Activated CD8-positive, alpha-beta T cell treated with anti-CD3 and anti-CD28 coated beads, Interleukin-2, amount 10 ng/mL, durations not matched to agents 7 days and 5 days (primary cell): ENCODE measurements at regions not wholly inside any gene's neighbourhood (a gene's known extent, or its start where the extent isn't known, plus 50 kb on each side); places are given as distances from the start of the nearest gene placed in this dataset.
"Not testable (repeated sequence)": the region's sequence is repeated elsewhere in the genome, so short reads cannot be mapped to it uniquely, and the experiment has no call there.

Experiments used
- ATAC-seq: fragments of 150-1000 bp; cut with Tn5 transposase; one replicate; pipeline ENCODE4 v1.10.0; 2021; ENCODE audit warnings: moderate library complexity
- CTCF ChIA-PET: fragments of 350-600 bp; sonication (Branson Sonifier 250); formaldehyde crosslinking; loops from one replicate; lab custom pipeline; 2021; ENCODE audit warnings: antibody characterized with exemption; lab: Charles Lee
- POLR2A ChIA-PET: fragments of 350-600 bp; sonication (Branson Sonifier 250); formaldehyde crosslinking; loops from one replicate; lab custom pipeline; 2021; ENCODE audit warnings: antibody characterized with exemption; lab: Charles Lee
- DNase-seq: peaks from one replicate; pipeline ENCODE4 v3.0.0-alpha.2; 2020
- H3K27ac Mint-ChIP-seq: one replicate; pipeline ENCODE4 v1.8.0; 2021; ENCODE audit warnings: mild to moderate bottlenecking, mixed read lengths
- H3K27me3 Mint-ChIP-seq: one replicate; pipeline ENCODE4 v1.8.0; 2021; ENCODE audit warnings: low read depth, mixed read lengths
- H3K36me3 Mint-ChIP-seq: one replicate; pipeline ENCODE4 v1.8.0; 2021; ENCODE audit warnings: low read depth, mixed read lengths
- H3K4me1 Mint-ChIP-seq: one replicate; pipeline ENCODE4 v1.8.0; 2021; ENCODE audit warnings: low read depth, mixed read lengths
- H3K4me3 Mint-ChIP-seq: one replicate; pipeline ENCODE4 v1.8.0; 2021; ENCODE audit warnings: mild to moderate bottlenecking, mixed read lengths
- H3K9me3 Mint-ChIP-seq: one replicate; pipeline ENCODE4 v1.8.0; 2022; ENCODE audit warnings: mixed read lengths; ENCODE audit not compliant: insufficient read depth

DNA sequence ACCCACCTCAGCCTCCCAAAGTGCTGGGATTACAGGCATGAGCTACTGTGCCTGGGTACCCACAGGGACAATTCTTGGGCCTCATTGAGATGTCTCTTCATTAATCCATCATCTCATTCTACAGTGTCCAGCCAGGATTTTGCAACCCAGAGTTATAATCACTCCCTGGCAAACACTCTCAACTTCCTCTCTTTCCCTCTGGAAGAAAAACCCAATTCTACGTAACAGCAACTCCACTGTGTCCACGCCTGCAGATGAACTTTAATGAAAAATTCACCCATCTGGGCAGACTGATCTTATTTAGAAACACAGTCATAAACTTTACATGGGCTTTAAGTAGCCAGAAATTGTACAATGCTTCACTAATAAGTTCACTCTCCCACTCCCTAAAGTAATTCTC, 90.1 kb upstream of the ABCC4 start:
- ATAC-seq (no peak), DNase-seq (no peak)
- no peaks in the 10 kb centered on the region for H3K9me3 Mint-ChIP-seq
- H3K4me1 Mint-ChIP-seq, result no peaks in the 10 kb centered on the region
- ChIA-PET POLR2A (no interaction called here), CTCF (interaction anchor here (2.9 to 4.6 kb wide), 2 partner anchors 11 to 12 kb away, joined by 10 to 25 read pairs; no protein-coding TSS in a partner anchor)
- no peak overlapping the region for H3K27ac Mint-ChIP-seq
- H3K27me3 Mint-ChIP-seq, result peaks cover 18% of the 10 kb centered on the region
- H3K4me3 Mint-ChIP-seq, result no peak overlapping the region
- no peaks in the 10 kb centered on the region for H3K36me3 Mint-ChIP-seq

GRCh38 chr13:95391785-95392184, 90.5 kb upstream of the ABCC4 start:
- H3K27me3 Mint-ChIP-seq, result peaks cover 18% of the 10 kb centered on the region
- POLR2A ChIA-PET, result no interaction called here
- ATAC-seq, result no peak
- no peaks in the 10 kb centered on the region for H3K4me1 Mint-ChIP-seq
- H3K27ac Mint-ChIP-seq, result no peak overlapping the region
- H3K36me3 Mint-ChIP-seq, result no peaks in the 10 kb centered on the region
- no peak overlapping the region for H3K4me3 Mint-ChIP-seq
- CTCF ChIA-PET, result interaction anchor here (4.6 kb wide), 1 partner anchor 11 kb away, joined by 25 read pairs; no protein-coding TSS in a partner anchor
- no peaks in the 10 kb centered on the region for H3K9me3 Mint-ChIP-seq
- DNase-seq, result no peak

- H3K4me1 Mint-ChIP-seq, result no peaks in the 10 kb centered on the region
- CTCF ChIA-PET, result interaction anchor here (4.6 kb wide), 1 partner anchor 11 kb away, joined by 25 read pairs; no protein-coding TSS in a partner anchor
- no peak overlapping the region for H3K27ac Mint-ChIP-seq
- no peak overlapping the region for H3K4me3 Mint-ChIP-seq
- peaks cover 18% of the 10 kb centered on the region for H3K27me3 Mint-ChIP-seq
- no peaks in the 10 kb centered on the region for H3K36me3 Mint-ChIP-seq
- ATAC-seq (no peak), DNase-seq (no peak)
- POLR2A ChIA-PET, result no interaction called here
- H3K9me3 Mint-ChIP-seq, result no peaks in the 10 kb centered on the region
These were observed 91.3 kb upstream of the ABCC4 start for GRCh38 chr13:95392597-95392996.

DNA sequence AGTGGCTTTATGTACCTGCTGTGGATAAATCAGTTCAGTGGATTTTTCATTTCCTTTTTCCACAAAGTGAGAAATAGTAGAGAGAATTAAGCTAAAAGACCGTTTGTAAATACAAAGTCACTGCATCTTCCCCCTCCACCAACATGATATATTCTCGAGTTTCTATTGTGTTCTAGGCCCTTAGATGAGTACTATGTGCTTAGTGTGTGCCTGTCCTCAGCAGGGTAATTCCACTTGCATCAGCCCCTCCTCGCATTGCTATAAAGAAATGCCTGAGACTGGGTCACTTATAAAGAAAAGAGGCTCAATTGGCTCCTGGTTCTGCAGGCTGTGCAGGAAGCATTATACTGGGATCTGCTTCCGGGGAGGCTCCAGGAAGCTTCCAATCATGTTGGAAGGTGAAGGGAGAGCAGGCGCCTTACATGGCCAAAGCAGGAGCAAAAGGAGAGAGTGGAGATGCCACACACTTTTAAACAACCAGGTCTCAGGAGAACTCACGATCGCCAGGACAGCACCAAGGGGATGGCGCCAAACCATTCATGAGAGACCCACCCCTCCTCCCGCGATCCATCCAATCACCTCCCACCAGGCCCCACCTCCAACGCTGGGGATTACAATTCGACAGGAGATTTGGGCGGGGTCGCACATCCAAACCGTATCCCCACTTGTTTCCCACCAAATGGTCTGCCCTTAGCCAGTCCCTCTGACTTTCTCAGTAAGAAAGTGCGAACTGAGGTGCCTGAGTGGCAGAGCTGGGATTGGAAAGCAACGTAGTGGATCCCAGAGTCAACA, 102.3 kb upstream of the ABCC4 start:
- Mint-ChIP-seq H3K27me3 (peaks cover 7% of the 10 kb centered on the region), H3K9me3 (no peaks in the 10 kb centered on the region), H3K4me3 (peak overlapping the region; percentile 85), H3K4me1 (peaks cover 12% of the 10 kb centered on the region), H3K27ac (no peak overlapping the region), H3K36me3 (no peaks in the 10 kb centered on the region)
- ATAC-seq (peak; percentile 56), DNase-seq (no peak)
- ChIA-PET POLR2A (interaction anchor here (1.4 kb wide), 1 partner anchor 215 kb away, joined by 9 read pairs; no protein-coding TSS in a partner anchor), CTCF (interaction anchor here (0.7 to 9.9 kb wide), 50 partner anchors 8 to 840 kb away, joined by 3 to 254 read pairs (median 5); partner anchors contain the start of gene ABCC4)

- Mint-ChIP-seq H3K36me3 (no peaks in the 10 kb centered on the region), H3K27me3 (peaks cover 7% of the 10 kb centered on the region), H3K9me3 (no peaks in the 10 kb centered on the region), H3K4me3 (peak overlapping the region; percentile 85), H3K27ac (peak overlapping the region; percentile 76), H3K4me1 (peaks cover 12% of the 10 kb centered on the region)
- DNase-seq (peak; percentile 79), ATAC-seq (peak; percentile 92)
- POLR2A ChIA-PET, result interaction anchor here (1.4 kb wide), 1 partner anchor 215 kb away, joined by 9 read pairs; no protein-coding TSS in a partner anchor
- CTCF ChIA-PET, result interaction anchor here (0.6 to 9.9 kb wide), 65 partner anchors 8 to 858 kb away, joined by 3 to 254 read pairs (median 4); partner anchors contain the start of gene ABCC4
These were observed 103.1 kb upstream of the ABCC4 start for GRCh38 chr13:95404141-95404882.

DNA sequence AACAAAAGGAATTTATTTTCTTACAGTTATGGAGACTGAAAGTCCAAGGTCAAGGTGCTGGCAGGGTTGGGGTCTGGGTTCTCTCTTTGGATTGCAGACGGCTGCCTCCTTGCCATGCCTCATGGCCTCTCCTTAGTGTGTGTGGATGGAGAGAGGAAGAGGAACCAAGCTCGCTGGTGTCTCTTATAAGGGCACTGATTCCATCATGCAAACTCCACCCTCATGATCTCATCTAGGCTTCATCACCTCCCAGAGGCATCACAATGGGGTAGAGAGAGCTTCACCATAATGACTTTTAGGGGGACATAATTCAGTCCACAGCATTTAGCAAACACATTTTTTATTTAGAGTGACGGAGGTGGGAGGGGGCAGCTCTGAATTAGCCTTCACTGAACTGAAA, 104.9 kb upstream of the ABCC4 start:
- ChIA-PET POLR2A (interaction anchor here (0.6 kb wide), 1 partner anchor 483 kb away, joined by 3 read pairs; no protein-coding TSS in a partner anchor), CTCF (interaction anchor here (0.7 to 9.9 kb wide), 3 partner anchors 105 to 673 kb away, joined by 3 to 254 read pairs (median 3); partner anchors contain the start of gene ABCC4)
- no peaks in the 10 kb centered on the region for H3K36me3 Mint-ChIP-seq
- DNase-seq (no peak), ATAC-seq (no peak)
- H3K4me3 Mint-ChIP-seq, result no peak overlapping the region
- no peaks in the 10 kb centered on the region for H3K9me3 Mint-ChIP-seq
- peaks cover 7% of the 10 kb centered on the region for H3K27me3 Mint-ChIP-seq
- H3K27ac Mint-ChIP-seq, result no peak overlapping the region
- peaks cover 12% of the 10 kb centered on the region for H3K4me1 Mint-ChIP-seq

GRCh38 chr13:95411428-95412040, 110.3 kb upstream of the ABCC4 start:
- Mint-ChIP-seq H3K4me1 (no peaks in the 10 kb centered on the region), H3K27ac (no peak overlapping the region), H3K4me3 (no peak overlapping the region), H3K9me3 (no peaks in the 10 kb centered on the region), H3K36me3 (no peaks in the 10 kb centered on the region), H3K27me3 (no peaks in the 10 kb centered on the region)
- POLR2A ChIA-PET, result no interaction called here
- CTCF ChIA-PET, result interaction anchor here (0.8 to 1.3 kb wide), 3 partner anchors 7 to 220 kb away, joined by 3 to 4 read pairs (median 4); no protein-coding TSS in a partner anchor
- DNase-seq (no peak), ATAC-seq (no peak)

DNA sequence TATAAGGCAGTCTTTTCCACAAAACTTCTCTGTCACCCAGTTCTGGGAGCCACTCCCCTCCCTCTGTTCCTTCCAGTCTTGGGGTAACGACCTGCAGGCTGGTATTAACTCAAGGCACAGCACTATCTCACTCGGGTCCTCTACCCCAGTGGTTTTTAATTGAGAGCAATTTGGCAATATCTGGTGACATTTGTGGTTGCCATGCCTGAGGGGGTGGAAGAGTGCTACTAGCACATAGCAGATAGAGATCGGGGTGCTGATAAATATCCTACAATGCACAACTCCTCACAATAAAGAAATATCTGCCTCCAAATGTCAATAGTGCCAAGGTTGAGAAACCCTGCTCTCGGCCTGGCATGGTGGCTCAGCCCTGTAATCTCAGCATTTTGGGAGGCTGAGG, 117.7 kb upstream of the ABCC4 start:
- Mint-ChIP-seq H3K27me3 (peaks cover 4% of the 10 kb centered on the region), H3K4me1 (no peaks in the 10 kb centered on the region), H3K27ac (no peak overlapping the region), H3K36me3 (no peaks in the 10 kb centered on the region), H3K4me3 (no peak overlapping the region), H3K9me3 (no peaks in the 10 kb centered on the region)
- ChIA-PET POLR2A (no interaction called here), CTCF (no interaction called here)
- ATAC-seq (no peak), DNase-seq (no peak)

DNA sequence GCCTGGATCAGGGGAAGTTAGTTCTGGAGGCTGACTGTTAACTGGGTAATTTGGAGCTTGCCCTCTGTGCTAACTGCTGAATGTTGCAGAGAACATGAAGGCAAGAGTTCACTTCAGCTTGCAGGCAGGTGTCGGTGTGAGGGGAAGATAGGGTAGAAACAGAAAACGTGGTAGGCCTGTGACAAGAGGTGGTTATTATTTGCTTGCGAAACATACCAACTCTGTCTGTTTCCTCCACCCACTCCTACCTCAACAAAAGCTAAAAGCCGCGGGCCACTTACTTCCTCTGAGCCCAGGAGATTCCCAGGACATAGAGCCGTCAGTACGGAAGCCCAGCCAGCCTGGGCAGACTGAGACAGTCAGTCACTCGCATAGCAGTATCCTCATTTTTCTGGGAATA, 119.2 kb upstream of the ABCC4 start:
- ChIA-PET CTCF (interaction anchor here (1.8 to 5.1 kb wide), 2 partner anchors 16 to 231 kb away, joined by 5 to 21 read pairs; no protein-coding TSS in a partner anchor), POLR2A (no interaction called here)
- no peak overlapping the region for H3K27ac Mint-ChIP-seq
- no peaks in the 10 kb centered on the region for H3K36me3 Mint-ChIP-seq
- no peak overlapping the region for H3K4me3 Mint-ChIP-seq
- H3K9me3 Mint-ChIP-seq, result no peaks in the 10 kb centered on the region
- peaks cover 4% of the 10 kb centered on the region for H3K27me3 Mint-ChIP-seq
- ATAC-seq (no peak), DNase-seq (no peak)
- H3K4me1 Mint-ChIP-seq, result no peaks in the 10 kb centered on the region

GRCh38 chr13:95426631-95427030, 125.4 kb upstream of the ABCC4 start:
- ChIA-PET POLR2A (no interaction called here), CTCF (no interaction called here)
- Mint-ChIP-seq H3K4me3 (no peak overlapping the region), H3K9me3 (no peaks in the 10 kb centered on the region), H3K27ac (no peak overlapping the region), H3K4me1 (no peaks in the 10 kb centered on the region), H3K27me3 (peaks cover 2% of the 10 kb centered on the region), H3K36me3 (no peaks in the 10 kb centered on the region)
- ATAC-seq (no peak), DNase-seq (no peak)

- DNase-seq, CTCF ChIA-PET, H3K36me3 Mint-ChIP-seq, H3K9me3 Mint-ChIP-seq, POLR2A ChIA-PET, H3K27me3 Mint-ChIP-seq, H3K27ac Mint-ChIP-seq, H3K4me3 Mint-ChIP-seq, ATAC-seq, H3K4me1 Mint-ChIP-seq: not testable (repeated sequence)
These were observed 122.0 kb upstream of the CLDN10 start for GRCh38 chr13:95430525-95430924.
